ENCODE measurements at regions not wholly inside any gene's neighbourhood (a gene's known extent, or its start where the extent isn't known, plus 50 kb on each side); places are given as distances from the start of the nearest gene placed in this dataset.

GRCh38 chr18:22545066-22545760 lies 127.5 kb upstream of the CTAGE1 start:
- TF ChIP-seq POLR2AphosphoS5 (IDR thresholded peaks at IDR 0.05; ENCODE audit: borderline replicate concordance, low read depth, low read length) (no peak), EZH2 (IDR thresholded peaks at IDR 0.05) (no peak), FOXP2 (optimal IDR thresholded peaks at IDR 0.05; ENCODE audit: control extremely low read depth, extremely low read length, insufficient read depth) (no peak)
